C4-2B (cell line): ENCODE measurements at regions not wholly inside any gene's neighbourhood (a gene's known extent, or its start where the extent isn't known, plus 50 kb on each side); places are given as distances from the start of the nearest gene placed in this dataset.

Experiments used
- ZFX ChIP-seq: fragments of 450-650 bp; IDR thresholded peaks from 2 replicates; pipeline ENCODE4 v1.6.1; 2017
- TF ChIP-seq, protein P1 (sequence below): fragments of 450-650 bp; conservative IDR thresholded peaks from 2 replicates; pipeline ENCODE4 v1.5.1; 2017; ENCODE audit warnings: mild to moderate bottlenecking

DNA sequence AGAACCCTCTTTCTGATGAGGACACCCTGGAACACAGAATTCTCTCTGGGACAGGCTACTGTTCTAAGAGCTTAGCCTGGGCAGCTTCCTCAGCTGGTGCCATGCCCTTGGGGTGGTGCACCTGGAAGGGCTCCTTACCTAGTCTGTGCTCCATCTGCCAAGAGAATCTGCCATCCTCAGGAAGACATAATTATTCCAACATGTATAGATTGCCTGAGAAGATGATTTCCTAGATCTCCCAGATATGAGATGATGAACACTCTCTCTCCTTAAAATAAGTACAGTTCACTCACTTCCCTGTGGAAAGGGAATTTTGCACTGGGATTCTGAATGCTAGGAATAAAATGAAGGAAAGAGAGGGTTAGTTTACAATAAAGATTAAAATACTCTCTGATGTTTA, 87.6 kb downstream of the NENF start:
- TF ChIP-seq, protein P1, sequence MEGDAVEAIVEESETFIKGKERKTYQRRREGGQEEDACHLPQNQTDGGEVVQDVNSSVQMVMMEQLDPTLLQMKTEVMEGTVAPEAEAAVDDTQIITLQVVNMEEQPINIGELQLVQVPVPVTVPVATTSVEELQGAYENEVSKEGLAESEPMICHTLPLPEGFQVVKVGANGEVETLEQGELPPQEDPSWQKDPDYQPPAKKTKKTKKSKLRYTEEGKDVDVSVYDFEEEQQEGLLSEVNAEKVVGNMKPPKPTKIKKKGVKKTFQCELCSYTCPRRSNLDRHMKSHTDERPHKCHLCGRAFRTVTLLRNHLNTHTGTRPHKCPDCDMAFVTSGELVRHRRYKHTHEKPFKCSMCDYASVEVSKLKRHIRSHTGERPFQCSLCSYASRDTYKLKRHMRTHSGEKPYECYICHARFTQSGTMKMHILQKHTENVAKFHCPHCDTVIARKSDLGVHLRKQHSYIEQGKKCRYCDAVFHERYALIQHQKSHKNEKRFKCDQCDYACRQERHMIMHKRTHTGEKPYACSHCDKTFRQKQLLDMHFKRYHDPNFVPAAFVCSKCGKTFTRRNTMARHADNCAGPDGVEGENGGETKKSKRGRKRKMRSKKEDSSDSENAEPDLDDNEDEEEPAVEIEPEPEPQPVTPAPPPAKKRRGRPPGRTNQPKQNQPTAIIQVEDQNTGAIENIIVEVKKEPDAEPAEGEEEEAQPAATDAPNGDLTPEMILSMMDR, result no peak
- no peak for TF ChIP-seq ZFX
